Psoas muscle (tissue), 7 donors: ENCODE measurements at regions not wholly inside any gene's neighbourhood (a gene's known extent, or its start where the extent isn't known, plus 50 kb on each side); places are given as distances from the start of the nearest gene placed in this dataset.
"Not testable (repeated sequence)": the region's sequence is repeated elsewhere in the genome, so short reads cannot be mapped to it uniquely, and the experiment has no call there.

Experiments used
- ATAC-seq, 4 donors: fragments of 200-7000 bp; cut with Tn5 transposase; one replicate each; pipeline ENCODE4 v1.9.1; 2020; ENCODE audit warnings: moderate library complexity in 3 of 4, mild to moderate bottlenecking in 2 of 4
- DNase-seq, 2 donors: peaks; one replicate each; pipeline ENCODE4 v3.0.0-alpha.2; 2020
- H3K27ac ChIP-seq: fragments of 200-600 bp; one replicate; pipeline ENCODE4 v1.8.0; 2022
- H3K27me3 ChIP-seq, 3 donors: fragments of 200-600 bp in 1 of 3; one replicate each; pipeline versions ENCODE4 v1.6.1 to v1.8.0; 2013 to 2022; ENCODE audit warnings: low read length in 2 of 3, mild to moderate bottlenecking in 2 of 3, moderate library complexity in 1 of 3; ENCODE audit not compliant: insufficient read depth in 3 of 3
- H3K36me3 ChIP-seq, 2 donors: fragments of 200-600 bp in 1 of 2; one replicate each; pipeline versions ENCODE4 v1.6.1 to v1.8.0; 2013 to 2022; ENCODE audit warnings: low read depth in 1 of 2, mild to moderate bottlenecking in 1 of 2, moderate library complexity in 1 of 2; ENCODE audit not compliant: insufficient read depth in 1 of 2
- H3K4me1 ChIP-seq: fragments of 200-600 bp; one replicate; pipeline ENCODE4 v1.8.0; 2022
- H3K4me3 ChIP-seq: fragments of 200-600 bp; one replicate; pipeline ENCODE4 v1.8.0; 2022; ENCODE audit warnings: mild to moderate bottlenecking
- H3K9me3 ChIP-seq: fragments of 200-600 bp; one replicate; pipeline ENCODE4 v1.8.0; 2022
- CTCF ChIP-seq: fragments of 200-600 bp; IDR thresholded peaks from one replicate; pipeline ENCODE4 v1.8.0; 2022; ENCODE audit warnings: antibody characterized with exemption
- WGBS, 3 donors: extraction: QIAGEN DNeasy Blood & Tissue Kit; methylation state at CpG; one replicate each; pipeline versions ENCODE4 v1.1.6 to v1.1.7; 2013; 5-methylcytosine and 5-hydroxymethylcytosine counted together
- intact Hi-C, 2 donors: fragments of 100-400 bp; cut with DNase I; formaldehyde crosslinking; loops; one replicate each; pipeline versions ENCODE4 v1.11.0 to v1.14.2; 2022
- donor health status: healthy with polysubstance abuse.
- donor health status: DM: no; HTN: no; CAD: no; lungs with moderate emphysema.
- donor health status: Bipolar disorder and iron deficiency.
- donor health status: healthy.
- donor health status: DM: yes; HTN: yes; CAD: no.
- donor health status: DM: no; HTN: no; CAD: no.
- donor health status: DM: yes; HTN: yes; CAD: no.

GRCh38 chr12:68538726-68539614 is 71.7 kb upstream of the RAP1B start:
- no peaks in the 10 kb centered on the region for H3K4me1 ChIP-seq
- intact Hi-C loops = no loop called here

GRCh38 chr12:68539615-68539952 is 71.1 kb upstream of the RAP1B start:
- Histone ChIP-seq H3K4me1 (no peaks in the 10 kb centered on the region), H3K27me3 (no peaks in the 10 kb centered on the region), H3K4me3 (peak overlapping the region; percentile 29), H3K36me3 (no peaks in the 10 kb centered on the region), H3K27ac (peak overlapping the region; percentile 1), H3K9me3 (no peaks in the 10 kb centered on the region)
- ATAC-seq (no peak), DNase-seq (no peak)
- no peak for TF ChIP-seq CTCF
- intact Hi-C loops = no loop called here
- 29 to 59% (median 32%) methylated on average over 1 of the region's 1 CpG for WGBS, 3 donors

More at GRCh38 chr12:68538726-68539614, 71.7 kb upstream of the RAP1B start:
- Histone ChIP-seq H3K27me3 (no peaks in the 10 kb centered on the region), H3K9me3 (no peaks in the 10 kb centered on the region), H3K4me3 (peak overlapping the region; percentile 29), H3K27ac (peak overlapping the region; percentile 1), H3K36me3 (no peaks in the 10 kb centered on the region)
- WGBS, 3 donors = 23 to 26% (median 24%) methylated on average over 11 of the region's 11 CpGs
- DNase-seq (peak; percentile 49 to 71), ATAC-seq (peak; percentile 48 to 76 (median 56))
- no peak for TF ChIP-seq CTCF

- DNase-seq, H3K4me3 ChIP-seq, ATAC-seq, H3K9me3 ChIP-seq, intact Hi-C loops, H3K27me3 ChIP-seq, H3K4me1 ChIP-seq, H3K27ac ChIP-seq, H3K36me3 ChIP-seq: not testable (repeated sequence)
- 60 to 96% (median 71%) methylated on average over 5 of the region's 5 CpGs for WGBS, 3 donors
These were observed 69.9 kb upstream of the RAP1B start for GRCh38 chr12:68540768-68541167.

GRCh38 chr12:68547318-68547717 is 63.4 kb upstream of the RAP1B start:
- H3K27ac ChIP-seq, H3K9me3 ChIP-seq, H3K4me3 ChIP-seq, ATAC-seq, H3K4me1 ChIP-seq, intact Hi-C loops, H3K27me3 ChIP-seq, H3K36me3 ChIP-seq, DNase-seq: not testable (repeated sequence)
- WGBS, 3 donors = 89 to 93% (median 93%) methylated on average over 3 of the region's 3 CpGs

GRCh38 chr12:68552605-68553195 is 58.0 kb upstream of the RAP1B start:
- H3K9me3 ChIP-seq, H3K4me1 ChIP-seq, H3K36me3 ChIP-seq, DNase-seq, H3K27ac ChIP-seq, H3K27me3 ChIP-seq, ATAC-seq, H3K4me3 ChIP-seq, intact Hi-C loops: not testable (repeated sequence)
- WGBS, 3 donors = 69 to 81% (median 80%) methylated on average over 2 of the region's 2 CpGs

GRCh38 chr12:68557011-68557730 is 53.5 kb upstream of the RAP1B start:
- no peak for DNase-seq
- intact Hi-C loops = no loop called here
- Histone ChIP-seq H3K27ac (no peak overlapping the region), H3K36me3 (no peaks in the 10 kb centered on the region), H3K4me3 (no peak overlapping the region), H3K27me3 (no peaks in the 10 kb centered on the region), H3K4me1 (peaks cover 4% of the 10 kb centered on the region), H3K9me3 (no peaks in the 10 kb centered on the region)
- TF ChIP-seq CTCF = no peak
- ATAC-seq = no peak
- 31 to 47% (median 45%) methylated on average over 5 of the region's 5 CpGs for WGBS, 3 donors
